NCI-H2196 (cell line): ENCODE measurements at regions not wholly inside any gene's neighbourhood (a gene's known extent, or its start where the extent isn't known, plus 50 kb on each side); places are given as distances from the start of the nearest gene placed in this dataset.
"Not testable (repeated sequence)": the region's sequence is repeated elsewhere in the genome, so short reads cannot be mapped to it uniquely, and the experiment has no call there.

ENCODE experiments used
- DNase-seq: peaks from one replicate; lab custom pipeline; 2025; ENCODE audit not compliant: unreplicated experiment; lab: John Stamatoyannopoulos, UW

DNA sequence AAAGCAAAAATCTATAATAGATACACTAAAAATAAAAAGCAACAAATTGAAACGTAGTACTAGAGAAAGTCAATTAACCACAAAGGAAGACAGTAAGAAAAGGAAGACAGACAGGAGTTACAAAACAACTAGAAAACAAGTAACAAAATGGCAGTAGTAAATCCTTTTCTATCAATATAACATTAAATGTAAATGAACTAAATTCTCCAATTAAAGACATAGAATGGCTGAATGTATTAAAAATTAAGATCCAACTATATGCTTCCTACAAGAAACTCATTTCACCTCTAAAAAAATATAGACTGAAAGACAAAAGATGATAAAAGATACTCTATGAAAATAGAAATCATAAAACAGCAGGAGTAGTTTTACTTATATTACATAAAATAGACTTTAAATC, 79.1 kb downstream of the CTH start:
- DNase-seq = no peak

DNA sequence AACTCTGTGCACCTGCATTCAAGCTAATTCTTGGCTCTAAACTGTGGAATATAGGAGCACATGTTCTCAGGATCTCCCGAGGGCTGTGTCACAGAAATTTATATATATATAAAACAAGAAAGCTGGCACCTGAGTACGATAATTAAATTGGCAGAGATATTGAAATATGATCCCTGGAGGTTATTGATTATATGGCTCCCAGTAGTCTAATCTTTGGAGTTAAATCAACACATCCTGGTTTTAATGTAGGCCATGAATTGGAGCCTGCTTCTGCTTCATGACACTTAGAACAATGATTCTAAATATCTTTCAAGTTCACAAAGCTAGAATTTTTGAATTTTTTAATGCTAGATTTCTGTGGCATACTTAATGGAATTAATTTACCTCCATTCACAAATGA, 84.3 kb downstream of the CTH start:
- DNase-seq = no peak

DNA sequence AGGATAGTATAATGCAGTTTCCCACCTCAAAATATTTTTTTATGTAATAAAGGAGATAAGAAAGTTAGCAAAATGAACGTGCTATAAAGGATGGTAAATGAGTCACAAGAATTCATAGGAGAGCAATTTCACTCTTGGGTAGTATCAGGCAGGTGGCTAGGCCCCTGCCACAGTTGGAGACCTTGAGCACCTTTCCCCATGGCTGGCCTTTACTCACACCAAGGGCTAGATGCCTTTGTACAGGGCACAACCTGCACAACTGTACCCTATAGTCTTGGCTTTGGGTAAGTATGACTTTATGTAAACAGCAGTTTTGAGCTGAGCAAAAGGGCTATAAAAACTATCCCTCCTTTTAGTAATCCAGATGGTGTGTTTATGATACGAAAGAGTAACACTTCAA, 85.1 kb downstream of the CTH start:
- DNase-seq = no peak

DNA sequence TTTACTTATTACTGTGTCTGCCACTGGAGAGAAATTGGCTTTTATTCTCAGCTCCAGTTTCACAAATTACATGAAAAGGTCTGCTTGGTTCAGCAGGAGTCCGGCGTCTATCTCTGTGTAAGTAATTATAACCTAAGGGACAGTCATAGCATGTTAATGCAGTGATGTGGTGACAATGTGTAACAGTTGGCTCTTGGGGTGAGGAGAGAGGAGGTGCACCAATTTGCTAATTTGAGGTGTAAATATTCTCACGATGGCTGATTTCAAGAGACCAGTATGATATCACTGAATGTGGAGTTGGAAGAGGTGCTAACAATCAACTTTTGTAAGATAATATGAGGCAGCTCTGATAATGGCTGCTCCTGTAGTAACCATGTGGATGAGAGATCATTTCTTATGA, 86.1 kb downstream of the CTH start:
- DNase-seq = no peak

DNA sequence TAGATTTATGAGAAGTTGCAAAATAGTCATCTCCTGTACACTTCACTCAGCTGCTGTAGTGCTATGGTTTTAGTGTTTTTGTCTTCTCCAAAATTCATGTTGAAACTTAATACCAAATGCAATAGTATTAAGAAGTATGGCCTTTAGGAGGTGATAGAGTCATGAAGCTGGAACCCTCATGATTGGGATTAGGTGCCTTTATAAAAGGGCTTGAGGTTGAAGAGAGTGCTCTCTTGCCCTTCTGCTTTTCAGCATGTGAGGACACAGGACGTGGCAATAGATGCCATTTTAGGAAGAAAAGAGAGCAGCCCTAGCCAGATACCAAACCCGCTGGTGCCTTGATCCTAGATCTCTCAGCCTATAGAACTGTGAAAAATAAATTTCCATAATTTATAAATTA, 87.6 kb downstream of the CTH start:
- DNase-seq = no peak

DNA sequence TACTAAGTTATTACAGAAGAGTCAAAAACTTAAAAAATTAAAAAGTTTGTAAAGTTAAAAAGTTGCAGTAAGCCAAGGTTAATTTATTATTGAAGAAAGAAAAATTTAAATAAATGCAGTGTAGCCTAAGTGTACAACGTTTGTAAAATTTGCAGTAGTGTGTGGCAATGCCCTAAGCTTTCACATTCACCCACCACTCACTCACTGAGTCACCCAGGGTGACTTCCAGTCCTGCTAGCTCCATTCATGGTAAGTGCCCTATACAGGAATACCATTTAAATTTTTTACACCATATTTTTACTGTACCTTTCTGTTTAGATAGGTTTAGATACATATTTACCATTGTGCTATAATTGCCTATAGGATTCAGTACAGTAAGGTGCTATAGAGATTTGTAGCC, 88.6 kb downstream of the CTH start:
- DNase-seq = no peak

DNA sequence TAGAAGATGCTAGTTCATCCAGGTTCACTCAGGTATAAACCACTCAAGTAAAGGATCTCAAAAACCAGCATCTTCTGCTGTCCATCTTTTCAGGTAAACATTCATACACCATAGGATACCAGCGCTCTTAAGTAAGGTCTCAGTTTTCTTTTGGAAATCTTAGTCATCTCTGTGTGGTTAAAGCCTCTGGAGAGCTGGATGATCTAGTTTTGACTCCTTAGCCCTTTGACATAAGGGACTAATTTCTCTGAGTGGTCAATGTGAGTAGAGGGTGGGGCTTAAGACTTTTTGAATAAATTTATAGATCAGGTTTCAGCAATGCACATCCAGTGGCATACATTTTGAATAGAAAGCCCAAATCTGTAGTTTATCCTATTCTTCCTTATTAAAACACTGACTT, 92.3 kb downstream of the CTH start:
- no peak for DNase-seq

DNA sequence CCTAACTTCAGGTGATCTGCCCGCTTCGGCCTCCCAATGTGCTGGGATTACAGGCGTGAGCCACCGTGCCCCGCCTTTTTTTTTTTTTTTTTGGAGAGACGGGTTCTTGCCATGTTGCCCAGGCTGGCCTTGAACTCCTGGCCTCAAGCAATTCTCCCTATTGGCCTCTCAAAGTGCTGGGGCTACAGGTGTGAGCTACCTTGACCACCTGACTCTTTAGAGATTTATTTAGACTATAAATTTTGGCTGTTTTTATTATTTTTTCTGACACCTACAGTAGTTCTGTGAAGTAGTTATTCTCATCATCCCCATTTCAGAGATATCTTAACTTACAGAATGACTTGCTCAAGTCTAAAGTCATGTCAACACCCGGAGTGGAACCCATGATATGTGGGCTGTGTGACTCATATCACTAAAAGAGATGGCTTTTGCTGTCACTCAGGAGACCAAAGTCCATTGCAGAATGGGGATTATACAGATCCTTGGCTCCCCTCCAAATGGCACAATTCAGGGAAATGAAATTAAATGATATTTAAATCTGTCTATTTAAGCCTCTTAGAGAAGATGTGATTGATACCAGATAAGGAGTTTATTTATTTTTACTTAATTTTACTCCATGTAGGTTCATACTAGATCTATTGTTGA, 93.2 kb downstream of the CTH start:
- DNase-seq = no peak

DNA sequence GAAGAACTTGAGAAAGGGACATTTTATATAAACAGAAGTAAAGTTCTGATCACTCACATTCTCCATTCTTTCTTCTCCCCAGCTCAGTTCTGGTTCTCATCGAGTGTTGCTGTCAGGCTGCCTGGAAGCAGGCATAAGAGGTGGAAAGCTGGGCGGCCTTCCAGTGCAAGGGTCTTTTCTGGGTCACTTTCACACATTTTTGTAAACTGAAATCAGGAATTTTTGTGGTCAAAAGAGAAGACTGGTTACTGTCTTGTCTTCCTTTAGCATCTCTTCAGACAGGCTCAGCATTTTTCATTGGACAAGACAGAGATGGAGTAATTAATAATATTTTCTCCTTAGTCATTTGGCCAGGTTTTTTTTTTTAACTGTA, 93.7 kb downstream of the CTH start:
- no peak for DNase-seq

DNA sequence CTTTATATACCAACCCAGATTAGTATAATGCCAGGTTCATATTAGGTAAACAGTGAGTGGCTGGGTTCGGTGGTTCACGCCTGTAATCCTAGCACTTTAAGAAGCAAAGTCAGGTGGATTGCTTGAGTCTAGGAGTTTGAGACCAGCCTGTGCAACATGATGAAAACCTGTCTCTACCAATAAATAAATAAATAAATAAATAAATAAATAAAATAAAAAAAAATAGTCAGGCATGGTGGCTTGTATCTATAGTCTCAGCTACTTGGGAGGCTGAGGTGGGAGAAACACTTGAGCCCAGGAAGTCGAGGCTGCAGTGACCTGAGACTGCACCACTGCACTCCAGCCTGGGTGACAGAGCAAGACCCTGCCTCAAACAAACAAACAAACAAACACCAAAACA, 96.9 kb downstream of the CTH start:
- not testable (repeated sequence) for DNase-seq

DNA sequence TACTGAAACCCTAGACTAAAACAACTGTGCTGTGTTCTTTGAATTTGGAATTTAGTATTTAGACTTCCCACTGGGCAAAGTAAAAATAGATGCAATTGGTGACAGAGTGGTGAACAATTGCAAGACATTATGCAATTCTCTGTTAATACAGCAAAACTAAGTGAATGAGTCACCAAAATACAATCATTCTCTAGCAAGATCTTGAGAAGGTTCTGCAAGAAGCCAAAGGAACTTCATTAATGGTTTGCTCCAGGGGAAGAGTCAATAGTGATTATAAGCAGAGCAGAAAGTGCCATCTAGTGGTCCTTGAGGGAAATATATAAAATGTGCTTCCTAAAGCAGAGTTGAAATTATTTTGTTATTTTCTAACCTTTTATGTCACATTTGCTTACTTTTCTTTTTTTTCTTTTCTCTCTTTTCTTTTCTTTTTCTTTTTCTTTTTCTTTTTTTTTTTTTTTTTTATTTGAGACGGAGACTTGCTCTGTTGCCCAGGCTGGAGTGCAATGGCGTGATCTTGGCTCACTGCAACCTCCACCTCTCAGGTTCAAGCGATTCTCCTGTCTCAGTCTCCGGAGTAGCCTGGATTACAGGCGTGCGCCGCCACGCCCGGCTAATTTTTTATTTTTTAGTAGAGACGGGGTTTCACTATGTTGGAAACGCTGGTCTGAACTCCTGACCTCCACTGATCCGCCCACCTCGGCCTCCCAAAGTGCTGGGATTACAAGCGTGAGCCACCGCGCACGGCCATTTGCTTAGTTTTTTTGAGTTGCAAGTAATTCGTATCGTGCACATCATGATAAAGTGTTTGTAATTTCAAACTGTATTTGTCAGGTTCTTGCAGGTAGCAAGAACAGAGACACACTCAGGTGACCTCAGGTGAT, 99.2 kb downstream of the CTH start:
- peak; percentile 73 for DNase-seq

DNA sequence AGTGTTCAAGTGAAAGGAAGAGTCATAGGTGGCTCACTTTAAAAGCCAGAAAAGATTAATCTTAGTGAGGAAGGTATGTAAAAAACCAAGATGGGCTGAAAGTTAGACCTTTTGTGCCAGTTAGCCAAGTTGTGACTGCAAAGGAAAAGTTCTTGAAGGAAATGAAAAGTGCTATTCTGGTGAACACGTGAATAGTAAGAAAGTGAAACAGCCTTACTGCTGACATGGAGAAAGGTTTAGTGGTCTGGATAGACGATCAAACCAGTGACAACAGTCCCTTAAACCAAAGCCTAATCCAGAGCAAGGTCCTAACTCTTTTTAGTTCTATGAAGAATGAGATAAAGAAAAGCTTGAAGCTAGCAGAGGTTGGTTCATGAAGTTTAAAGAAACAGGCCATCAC, 106.4 kb downstream of the CTH start:
- DNase-seq = no peak

DNA sequence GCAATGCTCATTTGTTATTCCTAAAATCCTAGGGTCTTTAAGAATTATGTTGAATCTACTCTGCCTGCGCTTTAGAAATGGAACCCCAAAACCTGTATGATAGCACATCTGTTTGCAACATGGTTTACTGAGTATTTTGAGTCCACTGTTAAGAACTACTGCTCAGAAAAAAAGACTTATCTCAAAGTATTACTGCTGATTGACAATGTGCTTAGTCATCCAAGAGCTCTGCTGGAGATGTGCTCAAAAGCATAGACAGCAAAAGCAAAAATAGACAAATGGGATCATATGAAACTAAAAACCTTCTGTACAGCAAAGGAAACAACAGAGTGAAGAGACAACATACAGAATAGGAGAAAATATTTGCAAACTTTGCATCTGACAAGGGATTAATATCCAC, 107.0 kb downstream of the CTH start:
- no peak for DNase-seq

DNA sequence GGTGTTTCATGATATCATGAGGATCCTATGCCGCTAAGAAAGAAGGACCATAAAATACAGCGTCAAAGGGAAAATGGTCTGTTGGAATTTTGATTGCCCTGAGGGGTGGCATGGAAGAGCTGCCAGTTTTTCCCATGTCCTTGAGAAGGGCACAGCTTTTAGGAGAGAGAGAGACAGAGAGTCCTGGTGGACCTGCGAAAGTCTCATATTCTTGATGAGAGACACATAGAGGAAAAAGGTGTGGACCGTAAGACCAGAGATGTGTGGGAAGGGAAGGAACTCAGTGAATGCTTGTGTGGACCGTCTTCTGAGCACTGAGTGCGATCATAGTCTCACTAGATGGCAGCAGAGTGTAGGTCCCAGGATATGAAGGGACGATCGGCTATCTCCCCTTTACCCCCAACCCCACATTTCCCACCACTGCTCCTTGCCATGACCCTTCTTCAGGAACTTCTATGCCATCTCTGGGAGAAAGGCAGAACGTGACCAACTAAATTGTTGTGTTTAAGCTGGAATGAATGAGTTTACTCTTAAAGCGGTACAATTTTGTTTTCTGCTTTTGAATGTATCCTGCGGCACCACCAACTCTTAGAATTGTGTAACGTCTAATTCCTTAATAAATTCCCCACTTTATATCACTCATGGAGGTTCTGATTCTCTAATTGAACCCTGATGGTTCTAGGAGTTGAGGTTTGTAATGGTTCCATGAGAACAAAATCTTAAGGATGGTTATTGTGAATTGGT, 117.7 kb downstream of the CTH start:
- DNase-seq = peak; percentile 26

DNA sequence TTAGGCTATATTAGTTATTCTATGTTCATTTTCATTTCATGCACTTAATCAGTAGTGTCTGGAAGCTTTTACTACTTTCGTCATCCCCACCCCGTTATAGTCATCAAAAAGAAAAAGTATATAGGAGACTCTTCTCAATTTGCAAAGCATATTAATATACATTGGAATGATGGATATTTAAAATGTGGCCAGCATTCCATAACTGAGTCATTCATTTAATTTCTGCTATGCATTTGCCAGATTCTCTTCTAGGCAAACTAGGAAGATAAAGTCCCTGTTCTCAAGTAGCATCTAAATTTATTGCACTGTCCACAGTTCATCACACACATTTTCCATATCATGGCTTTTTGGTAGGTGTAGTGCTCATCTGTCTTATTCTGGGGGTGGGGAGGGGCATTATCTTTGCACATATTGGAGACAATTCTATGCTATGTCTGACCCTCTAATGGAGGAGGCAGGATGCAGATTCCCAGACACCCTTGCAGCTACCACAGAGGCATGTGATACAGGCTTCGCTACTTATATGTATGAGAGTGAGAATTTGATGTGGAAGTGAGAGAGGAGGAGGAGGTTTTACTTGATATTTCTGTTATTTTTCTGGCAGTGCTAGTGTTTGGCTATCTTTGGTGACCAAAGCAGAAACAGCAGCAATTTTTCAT, 125.8 kb downstream of the CTH start:
- no peak for DNase-seq

DNA sequence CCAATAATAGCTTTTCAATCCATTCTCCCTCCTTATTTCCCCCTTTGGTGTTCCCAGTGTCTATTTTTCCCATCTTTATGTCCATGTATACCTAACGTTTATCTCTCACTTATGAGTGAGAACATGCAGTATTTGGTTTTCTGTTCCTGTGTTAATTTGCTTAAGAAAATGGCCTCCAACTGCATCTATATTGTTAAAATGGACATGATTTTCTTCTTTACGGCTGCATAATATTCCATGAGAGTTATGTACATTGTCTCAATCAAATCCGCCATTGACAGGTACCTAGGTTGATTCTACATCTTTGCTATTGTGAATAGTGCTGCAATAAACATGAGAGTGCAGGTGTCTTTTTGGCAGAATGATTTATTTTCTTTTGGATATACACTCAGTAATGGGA, 126.7 kb downstream of the CTH start:
- DNase-seq = no peak

DNA sequence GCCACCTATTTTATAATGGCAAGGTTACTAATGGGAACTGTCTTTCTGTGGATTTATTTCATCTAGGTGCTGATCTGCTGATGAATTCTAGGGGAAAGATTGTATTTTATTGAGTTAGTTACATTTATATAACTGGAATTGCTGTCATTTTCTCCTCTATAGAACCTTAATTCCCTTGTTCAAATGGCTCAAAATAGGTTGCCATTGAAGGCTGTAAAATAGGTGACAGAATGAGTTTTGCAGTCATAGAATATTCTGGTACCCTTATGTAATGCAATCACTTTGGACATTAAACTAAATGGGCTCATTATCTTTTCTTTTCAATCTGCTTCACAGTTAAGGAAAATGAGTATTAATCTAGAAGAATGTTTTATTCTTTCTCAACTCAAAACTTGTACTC, 131.0 kb downstream of the CTH start:
- no peak for DNase-seq

DNA sequence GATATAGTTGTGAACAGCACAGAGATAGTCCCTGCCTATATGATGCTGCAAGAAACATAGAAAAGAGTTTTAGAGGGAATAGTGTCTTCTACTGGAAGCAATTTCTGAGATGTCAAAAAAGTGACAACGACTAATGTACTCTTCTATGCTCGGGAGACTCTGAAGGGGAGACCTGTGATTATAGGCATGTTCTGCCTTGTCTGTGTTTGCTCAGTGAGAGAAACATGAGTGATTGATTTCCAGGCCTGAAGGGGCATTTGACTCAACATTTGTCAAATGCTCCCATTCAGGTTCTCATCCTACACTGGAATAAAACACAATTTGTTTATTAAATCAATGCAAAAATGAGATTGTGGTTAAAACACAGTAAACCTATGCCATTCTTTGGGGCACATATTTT, 131.8 kb downstream of the CTH start:
- no peak for DNase-seq

DNA sequence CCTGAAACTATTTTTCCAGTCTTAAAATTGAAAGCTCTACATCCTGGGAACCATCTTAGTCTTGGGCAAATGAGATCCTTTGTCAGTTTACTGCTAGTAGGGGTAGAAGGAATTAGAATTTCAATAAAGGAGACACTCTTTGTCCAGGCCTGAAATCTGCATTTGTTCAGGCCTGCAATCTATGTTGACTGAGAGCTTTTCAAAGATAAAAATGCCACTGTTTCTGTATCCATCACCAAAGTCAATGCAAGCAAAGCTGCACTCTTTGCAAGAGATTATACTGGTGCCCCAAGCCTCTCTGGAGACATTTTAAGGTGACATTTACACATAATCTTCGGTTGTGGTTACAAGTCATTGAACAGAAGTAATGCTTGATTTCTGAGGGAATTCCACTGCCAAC, 135.7 kb downstream of the CTH start:
- DNase-seq = no peak

DNA sequence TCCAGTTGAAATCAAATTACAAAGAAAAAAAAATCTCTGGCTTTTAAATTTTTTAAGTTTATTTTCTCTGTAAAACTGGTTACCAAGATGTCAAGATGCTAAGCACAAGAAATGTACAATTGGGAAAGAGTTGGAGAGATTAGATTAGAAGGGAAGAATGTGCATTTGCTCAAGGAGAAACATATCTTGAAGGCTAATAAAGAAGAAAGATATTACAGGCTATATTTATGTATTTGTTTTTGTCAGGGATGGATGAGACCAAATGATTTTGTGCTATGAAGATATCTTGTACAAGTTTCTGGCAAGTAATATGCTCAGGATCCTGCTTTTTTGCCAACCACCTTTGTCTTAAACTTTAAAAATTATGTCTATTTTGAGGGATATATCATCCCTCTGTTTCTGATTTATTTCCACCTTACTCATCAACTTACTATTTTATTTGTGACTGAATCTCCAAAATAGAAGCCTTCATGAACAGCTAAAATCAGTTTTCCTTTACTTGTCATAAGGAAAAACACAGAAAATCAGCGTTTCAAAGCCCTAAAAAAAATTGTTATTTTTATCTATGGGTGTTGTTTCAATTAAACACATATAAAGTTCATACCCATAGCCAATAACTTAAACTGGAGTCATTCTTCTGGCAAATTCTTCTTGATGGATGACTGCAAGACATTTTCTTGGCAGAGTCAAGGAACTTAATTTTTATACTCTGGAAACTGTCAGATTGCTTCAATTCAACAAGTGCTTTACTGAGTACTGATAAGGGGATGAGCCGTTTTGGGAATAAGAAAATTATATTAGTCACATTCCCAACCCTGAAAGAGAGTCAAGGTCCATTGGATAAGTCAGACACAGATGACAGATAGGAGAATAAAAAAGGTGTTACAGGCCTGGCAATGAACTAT, 141.8 kb downstream of the CTH start:
- no peak for DNase-seq

DNA sequence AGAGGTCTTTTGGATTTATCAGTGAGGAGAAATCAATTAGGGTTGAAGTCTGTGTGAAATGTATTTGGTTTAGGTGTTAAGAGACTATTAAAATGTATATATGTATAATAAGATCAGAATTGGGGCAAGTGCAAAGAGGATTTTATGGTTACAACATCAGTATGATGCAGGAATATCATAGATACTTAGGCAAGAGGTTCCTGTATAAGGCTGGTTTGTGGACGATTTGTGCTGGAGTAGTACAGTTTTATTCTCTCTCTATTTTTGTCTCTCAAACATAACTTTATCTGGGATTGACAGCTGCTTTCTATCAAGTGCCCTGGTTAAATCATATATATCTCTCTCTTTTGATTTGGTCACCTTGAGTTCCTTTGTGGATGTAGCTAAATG, 142.5 kb downstream of the CTH start:
- DNase-seq = no peak
